Activated naive CD4-positive, alpha-beta T cell treated with anti-CD3 and anti-CD28 coated beads, Interleukin-2, amount 50 U/mL, for 24 hours (primary cell): ENCODE measurements at regions not wholly inside any gene's neighbourhood (a gene's known extent, or its start where the extent isn't known, plus 50 kb on each side); places are given as distances from the start of the nearest gene placed in this dataset.

Source experiments
- H3K27ac Mint-ChIP-seq: one replicate; pipeline ENCODE4 v1.8.0; 2021; ENCODE audit warnings: mild to moderate bottlenecking, mixed read lengths
- H3K27me3 Mint-ChIP-seq: one replicate; pipeline ENCODE4 v1.8.0; 2021; ENCODE audit warnings: mixed read lengths
- H3K36me3 Mint-ChIP-seq: one replicate; pipeline ENCODE4 v1.8.0; 2021; ENCODE audit warnings: mixed read lengths
- H3K4me1 Mint-ChIP-seq: one replicate; pipeline ENCODE4 v1.8.0; 2021; ENCODE audit warnings: mixed read lengths
- H3K4me3 Mint-ChIP-seq: one replicate; pipeline ENCODE4 v1.8.0; 2021; ENCODE audit warnings: mild to moderate bottlenecking, mixed read lengths
- H3K9me3 Mint-ChIP-seq: one replicate; pipeline ENCODE4 v1.8.0; 2021; ENCODE audit warnings: mixed read lengths

- Mint-ChIP-seq H3K36me3 (peaks cover 19% of the 10 kb centered on the region), H3K27me3 (no peaks in the 10 kb centered on the region), H3K27ac (no peak overlapping the region), H3K4me3 (no peak overlapping the region), H3K9me3 (peaks cover 5% of the 10 kb centered on the region), H3K4me1 (peaks cover 4% of the 10 kb centered on the region)
These were observed 78.4 kb downstream of the RNASET2 start for GRCh38 chr6:166877906-166878305.

DNA sequence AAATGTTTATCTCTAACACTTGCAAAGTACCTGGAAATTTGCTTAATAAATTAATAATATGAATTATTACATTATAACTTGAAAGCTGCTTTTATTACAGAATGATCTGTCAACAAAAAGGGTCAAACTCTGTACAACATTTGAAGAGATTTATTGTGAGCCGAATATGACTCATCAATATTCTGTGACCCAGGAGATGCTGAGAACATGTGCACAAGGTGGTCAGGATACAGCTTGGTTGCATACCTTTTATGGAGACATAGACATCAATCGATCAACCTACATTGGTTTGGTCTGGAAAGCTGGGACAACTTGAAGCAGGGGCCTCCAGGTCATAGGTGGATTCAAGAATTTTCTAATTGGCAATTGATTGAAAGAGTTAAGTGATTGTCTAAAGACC lies 79.0 kb downstream of the RNASET2 start:
- no peak overlapping the region for H3K4me3 Mint-ChIP-seq
- H3K36me3 Mint-ChIP-seq, result peaks cover 16% of the 10 kb centered on the region
- H3K27ac Mint-ChIP-seq, result no peak overlapping the region
- no peaks in the 10 kb centered on the region for H3K27me3 Mint-ChIP-seq
- H3K4me1 Mint-ChIP-seq, result peaks cover 4% of the 10 kb centered on the region
- no peaks in the 10 kb centered on the region for H3K9me3 Mint-ChIP-seq

DNA sequence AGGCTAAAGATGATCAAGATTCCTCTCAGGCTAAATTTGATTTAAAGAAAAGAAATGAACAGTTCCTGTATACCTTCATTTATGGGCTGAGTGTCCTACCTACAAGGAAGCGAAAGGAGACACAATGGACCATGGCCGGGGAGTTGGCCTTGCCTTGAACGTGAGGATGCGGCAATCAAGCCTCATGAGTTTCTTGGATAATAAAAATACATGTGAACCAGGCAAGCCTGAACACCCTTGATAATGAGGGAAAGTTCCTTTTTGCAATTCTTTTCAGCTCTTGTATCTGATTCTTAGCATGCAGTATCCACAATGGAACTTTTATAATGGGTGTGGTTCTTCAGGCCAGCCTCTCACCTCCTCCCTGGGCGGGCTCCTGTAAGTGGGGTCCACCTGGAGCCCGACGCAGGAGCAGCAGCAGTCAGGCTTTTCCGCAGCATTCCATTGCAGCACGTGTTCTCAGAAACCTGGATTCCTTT lies 83.8 kb downstream of the RNASET2 start:
- Mint-ChIP-seq H3K4me3 (no peak overlapping the region), H3K9me3 (no peaks in the 10 kb centered on the region), H3K27ac (no peak overlapping the region), H3K36me3 (peaks cover 5% of the 10 kb centered on the region), H3K4me1 (no peaks in the 10 kb centered on the region), H3K27me3 (no peaks in the 10 kb centered on the region)

- H3K27ac Mint-ChIP-seq, result no peak overlapping the region
These were observed 85.6 kb downstream of the RNASET2 start for GRCh38 chr6:166870602-166871208.

GRCh38 chr6:166866839-166867637 lies 89.3 kb downstream of the RNASET2 start:
- Mint-ChIP-seq H3K27ac (no peak overlapping the region), H3K4me1 (peaks cover 1% of the 10 kb centered on the region), H3K9me3 (no peaks in the 10 kb centered on the region), H3K4me3 (no peak overlapping the region), H3K27me3 (no peaks in the 10 kb centered on the region), H3K36me3 (no peaks in the 10 kb centered on the region)

More at GRCh38 chr6:166870602-166871208, 85.6 kb downstream of the RNASET2 start:
- H3K27me3 Mint-ChIP-seq, result no peaks in the 10 kb centered on the region
- no peak overlapping the region for H3K4me3 Mint-ChIP-seq
- no peaks in the 10 kb centered on the region for H3K9me3 Mint-ChIP-seq
- H3K36me3 Mint-ChIP-seq, result peaks cover 3% of the 10 kb centered on the region
- H3K4me1 Mint-ChIP-seq, result no peaks in the 10 kb centered on the region

DNA sequence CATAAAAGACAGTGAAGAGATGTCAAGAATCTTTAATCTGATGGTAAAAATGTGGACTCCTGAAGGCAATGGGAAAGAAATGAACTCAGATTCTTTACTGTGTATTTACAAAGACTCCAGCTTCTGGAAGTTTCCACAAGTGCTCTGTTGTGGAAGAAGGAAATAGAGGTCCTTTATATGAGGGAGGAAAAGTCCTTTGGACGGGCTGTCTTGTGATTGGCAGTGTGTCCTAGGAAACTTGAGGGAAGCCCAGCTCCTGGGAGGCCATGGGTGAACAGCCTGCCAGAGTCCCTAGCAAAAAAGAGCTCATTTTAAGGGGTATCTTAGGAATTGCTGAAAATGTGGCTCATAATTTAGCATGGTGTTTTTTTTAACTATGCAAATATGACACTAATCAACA lies 92.0 kb downstream of the RNASET2 start:
- H3K9me3 Mint-ChIP-seq, result no peaks in the 10 kb centered on the region
- H3K27ac Mint-ChIP-seq, result no peak overlapping the region
- no peak overlapping the region for H3K4me3 Mint-ChIP-seq

GRCh38 chr6:166862978-166863530 lies 93.3 kb downstream of the RNASET2 start:
- peak overlapping the region; percentile 92 for H3K4me3 Mint-ChIP-seq

More for the DNA sequence above, 92.0 kb downstream of the RNASET2 start:
- Mint-ChIP-seq H3K4me1 (peaks cover 8% of the 10 kb centered on the region), H3K27me3 (no peaks in the 10 kb centered on the region), H3K36me3 (no peaks in the 10 kb centered on the region)

GRCh38 chr6:166862287-166862977 lies 93.9 kb downstream of the RNASET2 start:
- Mint-ChIP-seq H3K4me1 (peaks cover 8% of the 10 kb centered on the region), H3K36me3 (peaks cover 2% of the 10 kb centered on the region), H3K9me3 (no peaks in the 10 kb centered on the region), H3K27me3 (no peaks in the 10 kb centered on the region), H3K27ac (no peak overlapping the region), H3K4me3 (peak overlapping the region; percentile 92)

More at GRCh38 chr6:166862978-166863530, 93.3 kb downstream of the RNASET2 start:
- Mint-ChIP-seq H3K36me3 (no peaks in the 10 kb centered on the region), H3K4me1 (peaks cover 8% of the 10 kb centered on the region), H3K9me3 (no peaks in the 10 kb centered on the region), H3K27me3 (no peaks in the 10 kb centered on the region), H3K27ac (no peak overlapping the region)

DNA sequence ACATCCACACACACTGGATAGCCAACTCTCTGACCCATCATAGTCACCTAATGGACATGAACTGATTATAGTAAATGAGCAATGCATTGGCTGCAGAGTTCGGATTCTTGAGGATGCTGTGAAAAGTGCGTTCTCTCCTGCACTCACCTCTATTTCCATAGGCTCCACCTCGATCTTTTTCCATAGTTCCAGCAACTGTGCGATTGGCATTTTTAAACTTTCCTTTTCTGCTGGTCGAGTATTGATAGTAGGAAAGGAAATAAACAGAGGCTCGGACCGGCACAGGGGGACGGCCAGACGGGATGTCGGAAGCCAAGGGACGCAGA lies 94.4 kb downstream of the RNASET2 start:
- H3K9me3 Mint-ChIP-seq, result no peaks in the 10 kb centered on the region
- no peaks in the 10 kb centered on the region for H3K27me3 Mint-ChIP-seq
- no peak overlapping the region for H3K27ac Mint-ChIP-seq
- peaks cover 2% of the 10 kb centered on the region for H3K36me3 Mint-ChIP-seq
- H3K4me1 Mint-ChIP-seq, result peaks cover 8% of the 10 kb centered on the region
- H3K4me3 Mint-ChIP-seq, result peak overlapping the region; percentile 92

- Mint-ChIP-seq H3K4me1 (peaks cover 8% of the 10 kb centered on the region), H3K27me3 (no peaks in the 10 kb centered on the region), H3K27ac (no peak overlapping the region), H3K36me3 (peaks cover 2% of the 10 kb centered on the region), H3K4me3 (no peak overlapping the region), H3K9me3 (no peaks in the 10 kb centered on the region)
These were observed 95.0 kb downstream of the RNASET2 start for GRCh38 chr6:166861304-166861703.

GRCh38 chr6:166860392-166860791 lies 96.0 kb downstream of the RNASET2 start:
- Mint-ChIP-seq H3K9me3 (no peaks in the 10 kb centered on the region), H3K36me3 (peaks cover 2% of the 10 kb centered on the region), H3K4me3 (no peak overlapping the region), H3K27ac (no peak overlapping the region), H3K4me1 (peaks cover 8% of the 10 kb centered on the region), H3K27me3 (no peaks in the 10 kb centered on the region)

- no peaks in the 10 kb centered on the region for H3K27me3 Mint-ChIP-seq
- H3K4me1 Mint-ChIP-seq, result no peaks in the 10 kb centered on the region
- no peak overlapping the region for H3K4me3 Mint-ChIP-seq
- peaks cover 2% of the 10 kb centered on the region for H3K36me3 Mint-ChIP-seq
- H3K27ac Mint-ChIP-seq, result peak overlapping the region; percentile 19
- no peaks in the 10 kb centered on the region for H3K9me3 Mint-ChIP-seq
These were observed 100.9 kb downstream of the RNASET2 start for GRCh38 chr6:166855416-166855815.

GRCh38 chr6:166853371-166854325 lies 102.7 kb downstream of the RNASET2 start:
- H3K27ac Mint-ChIP-seq, result no peak overlapping the region
- no peaks in the 10 kb centered on the region for H3K27me3 Mint-ChIP-seq
- H3K9me3 Mint-ChIP-seq, result no peaks in the 10 kb centered on the region
- H3K4me3 Mint-ChIP-seq, result no peak overlapping the region
- peaks cover 2% of the 10 kb centered on the region for H3K36me3 Mint-ChIP-seq
- H3K4me1 Mint-ChIP-seq, result no peaks in the 10 kb centered on the region

- Mint-ChIP-seq H3K9me3 (no peaks in the 10 kb centered on the region), H3K4me3 (no peak overlapping the region), H3K27me3 (no peaks in the 10 kb centered on the region), H3K27ac (no peak overlapping the region), H3K36me3 (peaks cover 3% of the 10 kb centered on the region), H3K4me1 (no peaks in the 10 kb centered on the region)
These were observed 103.8 kb downstream of the RNASET2 start for GRCh38 chr6:166852451-166852975.

DNA sequence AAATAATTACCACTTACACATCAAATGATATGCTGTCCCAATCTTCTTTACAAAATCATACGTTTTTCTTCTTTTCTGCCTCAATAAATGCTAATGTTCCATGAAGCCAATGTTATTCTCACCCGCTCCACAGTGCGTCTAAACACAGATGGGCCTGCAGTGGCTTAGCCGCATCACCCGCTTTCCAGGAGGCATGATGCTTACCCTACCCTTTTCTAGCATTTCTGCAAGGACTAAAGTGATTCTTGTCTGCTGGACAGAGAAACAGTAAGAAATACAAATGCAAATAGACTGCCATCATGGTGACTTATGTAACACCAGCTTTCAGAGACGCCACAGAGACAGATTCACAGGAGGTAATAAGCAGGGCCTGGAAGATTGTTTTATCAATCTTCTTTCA lies 104.4 kb downstream of the RNASET2 start:
- Mint-ChIP-seq H3K4me3 (no peak overlapping the region), H3K27ac (no peak overlapping the region), H3K9me3 (no peaks in the 10 kb centered on the region), H3K27me3 (no peaks in the 10 kb centered on the region), H3K4me1 (no peaks in the 10 kb centered on the region), H3K36me3 (peaks cover 2% of the 10 kb centered on the region)
